ENCODE measurements at regions not wholly inside any gene's neighbourhood (a gene's known extent, or its start where the extent isn't known, plus 50 kb on each side); places are given as distances from the start of the nearest gene placed in this dataset.

GRCh38 chr2:8472545-8473323, 209.1 kb upstream of the ID2 start:
- Histone ChIP-seq H3K27me3 (no peaks in the 10 kb centered on the region), H3K4me1 (peaks cover 0 to 68% (median 12%) of the 10 kb centered on the region in 12 donors), H3K36me3 (no peaks in the 10 kb centered on the region), H3K9me3 (no peaks in the 10 kb centered on the region), H3K4me3 (no peak overlapping the region), H3K27ac (peak overlapping the region in 1 of 12 donors; percentile 71)
- DNase-seq (no peak), ATAC-seq (peak in 3 of 4 donors; percentile 18 to 56 (median 36))
- 56 to 68% (median 64%) methylated on average over 7 of the region's 7 CpGs for WGBS, 4 donors
- TF ChIP-seq CTCF (IDR thresholded peaks at IDR 0.05) = no peak
- TF ChIP-seq POLR2A (IDR thresholded peaks at IDR 0.05) = no peak
- intact Hi-C loops (cut with DNase I) = no loop called here

- ATAC-seq (no peak), DNase-seq (no peak)
- TF ChIP-seq POLR2A (IDR thresholded peaks at IDR 0.05) = no peak
- peak overlapping the region in 1 of 12 donors; percentile 12 for H3K27ac ChIP-seq
- 84 to 90% (median 87%) methylated on average over 13 of the region's 13 CpGs for WGBS, 4 donors
- no peak overlapping the region for H3K4me3 ChIP-seq
- H3K4me1 ChIP-seq = peaks cover 0 to 85% (median 27%) of the 10 kb centered on the region in 12 donors
- no peaks in the 10 kb centered on the region for H3K36me3 ChIP-seq
- intact Hi-C loops (cut with DNase I) = loop anchor here in 3 of 10 donors (5.0 kb wide), 2 partner anchors 202 to 207 kb away; partner anchors contain the start of gene ID2 (in 2 of the 3)
- H3K27me3 ChIP-seq = no peaks in the 10 kb centered on the region
- H3K9me3 ChIP-seq = no peaks in the 10 kb centered on the region
Measured at GRCh38 chr2:8475349-8476031, 206.4 kb upstream of the ID2 start.

GRCh38 chr2:8477552-8478470, 204.0 kb upstream of the ID2 start:
- DNase-seq = no peak
- WGBS, 4 donors = 79 to 84% (median 80%) methylated on average over 12 to 16 of the region's 16 CpGs

More at GRCh38 chr2:8477552-8478470, 204.0 kb upstream of the ID2 start:
- Histone ChIP-seq H3K27me3 (no peaks in the 10 kb centered on the region), H3K27ac (peak overlapping the region in 3 of 12 donors; percentile 29 to 82 (median 41)), H3K9me3 (no peaks in the 10 kb centered on the region), H3K36me3 (no peaks in the 10 kb centered on the region), H3K4me1 (peaks cover 0 to 82% (median 26%) of the 10 kb centered on the region in 12 donors), H3K4me3 (peak overlapping the region in 1 of 12 donors; percentile 31)
- TF ChIP-seq CTCF (IDR thresholded peaks at IDR 0.05) (no peak), POLR2A (IDR thresholded peaks at IDR 0.05) (no peak)
- ATAC-seq = no peak
- intact Hi-C loops (cut with DNase I) = loop anchor here in 4 of 10 donors (2.0 to 5.0 kb wide), 3 partner anchors 199 to 205 kb away; partner anchors contain the start of gene ID2 (in 3 of the 4)

All from heart left ventricle (tissue), 16 donors.